Right lung (tissue), 2 donors: ENCODE measurements at regions not wholly inside any gene's neighbourhood (a gene's known extent, or its start where the extent isn't known, plus 50 kb on each side); places are given as distances from the start of the nearest gene placed in this dataset.
A peak's percentile ranks its signal among the peaks of the same experiment; 100 is the strongest.
"Not testable (repeated sequence)": the region's sequence is repeated elsewhere in the genome, so short reads cannot be mapped to it uniquely, and the experiment has no call there.

Source experiments
- DNase-seq, 2 donors: peaks; one replicate each; pipeline ENCODE4 v3.0.0-alpha.2; 2013

DNA sequence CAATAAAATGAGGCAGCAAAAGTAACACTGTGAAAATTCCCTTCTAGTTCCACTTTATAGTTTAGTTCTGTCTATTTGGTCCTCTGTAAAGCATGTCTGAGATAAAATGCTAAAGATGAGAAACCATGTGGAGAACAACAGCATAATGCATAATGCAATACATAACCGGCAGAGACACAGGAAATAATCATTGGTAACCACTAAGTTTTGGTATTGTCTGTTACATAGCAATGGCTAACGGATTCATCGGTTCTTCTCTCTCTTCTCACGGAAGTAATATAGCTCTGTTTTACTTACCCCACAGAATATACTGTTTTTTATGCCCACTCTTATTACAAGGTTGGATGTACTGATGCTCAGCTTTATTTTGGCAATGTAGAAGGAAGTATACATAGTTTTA is 158.9 kb downstream of the FAM174A start:
- no peak for DNase-seq

GRCh38 chr5:100697970-100698369 is 162.8 kb downstream of the FAM174A start:
- no peak for DNase-seq

GRCh38 chr5:100706776-100707175 is 171.6 kb downstream of the FAM174A start:
- DNase-seq: peak in 1 of 2 donors; percentile 32

GRCh38 chr5:100708645-100709171 is 173.5 kb downstream of the FAM174A start:
- no peak for DNase-seq

DNA sequence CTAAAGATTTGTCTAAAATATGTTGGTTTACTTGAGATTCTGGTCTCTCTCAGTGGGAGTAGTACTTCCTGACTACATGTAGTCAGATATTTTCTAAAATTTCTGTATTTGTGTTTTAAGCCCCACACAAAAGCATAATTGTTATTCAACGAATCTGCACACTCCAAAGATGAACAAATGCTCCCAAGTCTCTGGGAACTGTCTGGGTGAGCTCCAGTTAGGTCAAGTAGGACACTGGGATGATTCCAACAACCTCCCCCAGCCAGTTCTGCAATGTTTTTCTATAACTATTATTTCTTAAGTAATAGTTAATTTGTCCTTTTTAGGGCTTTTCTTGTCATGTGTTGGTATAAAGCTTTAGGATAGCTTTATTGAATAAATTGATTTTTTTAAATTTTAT is 174.6 kb downstream of the FAM174A start:
- no peak for DNase-seq

DNA sequence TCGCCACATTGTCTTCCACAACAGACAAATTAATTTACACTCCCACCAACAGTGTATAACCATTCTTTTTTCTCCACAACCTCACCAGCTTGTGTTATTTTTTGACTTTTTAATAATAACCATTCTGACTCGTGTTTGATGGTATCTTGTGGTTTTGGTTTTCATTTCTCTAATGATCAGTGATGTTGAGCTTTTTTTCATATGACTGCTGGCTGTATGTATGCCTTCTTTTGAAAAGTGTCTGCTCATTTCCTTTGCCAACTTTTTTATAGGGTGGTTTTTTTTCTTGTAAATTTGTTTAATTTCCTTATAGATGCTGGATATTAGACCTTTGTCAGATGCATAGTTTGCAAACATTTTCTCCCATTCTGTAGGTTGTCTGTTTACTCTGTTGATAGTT is 179.6 kb downstream of the FAM174A start:
- not testable (repeated sequence) for DNase-seq

DNA sequence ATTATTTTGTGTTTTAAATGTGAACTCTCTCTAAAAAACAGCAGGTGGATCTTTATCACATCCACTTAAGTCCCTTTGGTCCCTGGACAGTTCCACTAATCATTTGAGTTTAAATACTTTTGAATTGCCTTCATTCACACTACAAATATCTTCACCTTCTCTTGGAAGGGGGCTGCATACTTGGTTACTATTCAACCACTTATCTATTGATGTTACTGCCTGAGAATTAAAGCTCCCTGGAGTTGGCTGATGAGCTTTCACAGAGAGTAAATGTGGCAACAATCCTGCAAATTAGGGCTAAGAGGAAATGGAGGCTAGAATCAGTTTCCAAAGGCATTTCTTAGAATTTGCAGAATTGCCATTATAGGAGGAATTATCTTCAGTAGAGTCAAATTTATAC is 180.4 kb downstream of the ST8SIA4 start:
- no peak for DNase-seq

DNA sequence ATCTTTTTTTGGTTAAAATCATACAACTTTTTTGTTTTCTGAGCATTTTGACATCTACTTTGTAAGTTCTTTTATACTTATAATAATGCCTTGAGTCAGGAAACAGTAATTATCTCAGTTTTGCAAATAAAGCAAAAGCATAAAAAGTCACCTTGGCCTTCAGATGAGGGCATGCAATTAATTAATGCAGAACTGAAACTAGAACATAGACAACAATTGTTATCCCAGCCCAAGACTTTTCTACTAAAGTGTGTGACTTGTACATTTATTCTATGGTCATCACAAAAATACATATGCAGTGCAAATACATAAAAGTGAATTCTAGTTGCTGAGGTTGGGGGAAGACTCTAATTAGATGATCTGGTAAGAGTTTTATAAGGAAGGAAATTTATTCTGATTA is 179.9 kb downstream of the ST8SIA4 start:
- no peak for DNase-seq

DNA sequence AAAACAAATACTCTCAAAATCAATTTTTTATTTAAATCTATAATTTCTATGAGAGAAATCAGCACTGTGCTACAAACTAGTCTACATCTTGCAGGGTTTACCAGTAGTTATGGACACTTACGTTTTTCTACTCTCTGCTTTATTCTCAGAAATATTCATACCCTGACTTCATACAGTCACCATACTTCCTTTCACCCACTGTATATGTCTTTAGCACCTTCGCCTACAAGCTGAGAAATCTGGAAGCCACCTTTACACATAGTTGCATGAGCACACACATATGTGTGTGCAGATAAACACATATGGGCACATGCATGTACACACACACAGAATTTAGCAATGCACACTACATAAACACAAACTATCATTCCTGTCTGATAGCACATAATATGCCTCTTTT is 177.0 kb downstream of the ST8SIA4 start:
- no peak for DNase-seq

GRCh38 chr5:100731768-100732167 is 171.3 kb downstream of the ST8SIA4 start:
- no peak for DNase-seq

DNA sequence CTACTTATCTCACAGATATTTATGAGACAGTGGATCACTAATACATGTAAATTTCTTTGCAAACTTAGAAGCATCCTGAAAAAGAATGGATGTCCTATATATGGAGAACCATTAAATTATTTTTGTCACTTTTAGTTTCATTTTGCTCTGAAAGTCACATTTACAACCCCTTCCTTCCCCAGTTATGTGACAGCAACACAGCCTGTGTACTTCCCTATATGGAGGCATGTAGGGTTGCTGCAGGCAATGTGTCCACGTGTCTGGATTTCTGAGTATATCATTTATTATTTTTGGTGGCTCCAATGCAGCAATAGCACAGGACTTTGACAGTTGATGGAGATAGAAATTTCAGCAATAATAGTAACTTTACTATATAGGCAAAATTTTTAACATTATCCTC is 156.4 kb downstream of the ST8SIA4 start:
- DNase-seq: no peak

GRCh38 chr5:100749771-100750284 is 153.3 kb downstream of the ST8SIA4 start:
- DNase-seq: no peak

DNA sequence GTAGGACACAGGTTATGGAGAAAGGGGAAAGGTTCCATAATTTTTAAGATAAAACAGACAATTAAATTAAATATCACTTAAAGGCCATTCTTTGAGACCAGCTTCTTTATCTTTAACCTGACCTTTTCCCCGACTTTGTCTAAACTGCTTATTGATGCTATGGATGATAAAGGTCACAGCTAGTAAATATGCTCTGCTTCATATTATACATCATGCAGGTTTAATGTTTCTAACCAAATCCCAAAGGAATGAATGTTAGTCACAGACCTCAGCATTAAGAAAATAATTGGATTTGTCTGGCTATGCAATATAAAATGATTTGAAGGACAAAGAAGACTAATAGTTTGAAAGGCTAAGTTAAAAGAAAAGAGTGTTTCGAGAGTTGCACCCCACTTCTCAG is 147.6 kb downstream of the ST8SIA4 start:
- no peak for DNase-seq
